Parathyroid adenoma (tissue), 2 donors: ENCODE measurements at regions not wholly inside any gene's neighbourhood (a gene's known extent, or its start where the extent isn't known, plus 50 kb on each side); places are given as distances from the start of the nearest gene placed in this dataset.

Source experiments
- H2AFZ ChIP-seq: fragments of 300-600 bp; sonication (generic); one replicate; pipeline ENCODE4 v1.7.0; 2017; ENCODE audit warnings: antibody characterized with exemption, mild to moderate bottlenecking
- H3K27ac ChIP-seq: fragments of 300-600 bp; sonication (generic); one replicate; pipeline ENCODE4 v1.7.0; 2017
- H3K27me3 ChIP-seq: fragments of 300-600 bp; sonication (generic); one replicate; pipeline ENCODE4 v1.7.0; 2017; ENCODE audit warnings: low read length; ENCODE audit not compliant: control insufficient read depth, insufficient read depth
- H3K36me3 ChIP-seq: fragments of 300-600 bp; sonication (generic); one replicate; pipeline ENCODE4 v1.7.0; 2017; ENCODE audit warnings: low read length; ENCODE audit not compliant: control insufficient read depth, insufficient read depth
- H3K4me1 ChIP-seq: fragments of 300-600 bp; sonication (generic); one replicate; pipeline ENCODE4 v1.7.0; 2017; ENCODE audit warnings: control low read depth
- H3K4me2 ChIP-seq: fragments of 300-600 bp; sonication (generic); one replicate; pipeline ENCODE4 v1.7.0; 2017; ENCODE audit warnings: low read length
- H3K4me3 ChIP-seq: fragments of 300-600 bp; sonication (generic); one replicate; pipeline ENCODE4 v1.7.0; 2017; ENCODE audit warnings: low read depth, low read length
- H3K79me2 ChIP-seq: fragments of 300-600 bp; sonication (generic); one replicate; pipeline ENCODE4 v1.7.0; 2017; ENCODE audit warnings: control low read depth
- H3K9ac ChIP-seq: fragments of 300-600 bp; sonication (generic); one replicate; pipeline ENCODE4 v1.7.0; 2017; ENCODE audit warnings: mild to moderate bottlenecking
- H3K9me3 ChIP-seq: fragments of 300-600 bp; sonication (generic); one replicate; pipeline ENCODE4 v1.7.0; 2017; ENCODE audit warnings: low read length; ENCODE audit not compliant: control insufficient read depth
- TF ChIP-seq, protein P1 (sequence below): fragments of 300-600 bp; sonication (generic); IDR thresholded peaks from one replicate; pipeline ENCODE4 v1.7.0; 2017; ENCODE audit warnings: antibody characterized with exemption, mild to moderate bottlenecking
- donor health status: primary hyperparathyroidism.

DNA sequence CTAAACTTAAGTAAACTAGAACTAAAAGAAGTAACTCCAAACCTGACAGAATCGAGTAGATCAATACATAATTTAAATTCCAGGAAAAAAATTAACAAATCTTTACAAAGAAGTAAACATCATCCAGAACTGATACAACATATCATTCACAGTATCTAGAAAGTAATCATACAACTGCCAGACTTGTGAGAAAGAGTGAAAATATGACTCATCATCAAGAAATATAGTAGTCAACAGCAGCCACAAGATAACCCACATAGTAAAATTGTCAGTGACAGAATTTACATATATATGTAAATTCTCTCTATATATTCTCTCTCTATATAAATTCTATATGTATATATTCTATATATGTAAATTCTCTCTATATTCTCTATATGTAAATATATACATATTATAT lies 242.8 kb upstream of the RGS17 start:
- TF ChIP-seq, protein P1, sequence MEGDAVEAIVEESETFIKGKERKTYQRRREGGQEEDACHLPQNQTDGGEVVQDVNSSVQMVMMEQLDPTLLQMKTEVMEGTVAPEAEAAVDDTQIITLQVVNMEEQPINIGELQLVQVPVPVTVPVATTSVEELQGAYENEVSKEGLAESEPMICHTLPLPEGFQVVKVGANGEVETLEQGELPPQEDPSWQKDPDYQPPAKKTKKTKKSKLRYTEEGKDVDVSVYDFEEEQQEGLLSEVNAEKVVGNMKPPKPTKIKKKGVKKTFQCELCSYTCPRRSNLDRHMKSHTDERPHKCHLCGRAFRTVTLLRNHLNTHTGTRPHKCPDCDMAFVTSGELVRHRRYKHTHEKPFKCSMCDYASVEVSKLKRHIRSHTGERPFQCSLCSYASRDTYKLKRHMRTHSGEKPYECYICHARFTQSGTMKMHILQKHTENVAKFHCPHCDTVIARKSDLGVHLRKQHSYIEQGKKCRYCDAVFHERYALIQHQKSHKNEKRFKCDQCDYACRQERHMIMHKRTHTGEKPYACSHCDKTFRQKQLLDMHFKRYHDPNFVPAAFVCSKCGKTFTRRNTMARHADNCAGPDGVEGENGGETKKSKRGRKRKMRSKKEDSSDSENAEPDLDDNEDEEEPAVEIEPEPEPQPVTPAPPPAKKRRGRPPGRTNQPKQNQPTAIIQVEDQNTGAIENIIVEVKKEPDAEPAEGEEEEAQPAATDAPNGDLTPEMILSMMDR, result no peak
- no peaks in the 10 kb centered on the region for H3K9me3 ChIP-seq
- no peaks in the 10 kb centered on the region for H3K27me3 ChIP-seq
- no peak overlapping the region for H3K4me3 ChIP-seq
- H3K27ac ChIP-seq, result no peak overlapping the region
- H3K4me1 ChIP-seq, result no peaks in the 10 kb centered on the region
- no peak overlapping the region for H3K9ac ChIP-seq
- H3K4me2 ChIP-seq, result no peak overlapping the region
- H2AFZ ChIP-seq, result no peak overlapping the region
- no peaks in the 10 kb centered on the region for H3K36me3 ChIP-seq
- no peaks in the 10 kb centered on the region for H3K79me2 ChIP-seq

DNA sequence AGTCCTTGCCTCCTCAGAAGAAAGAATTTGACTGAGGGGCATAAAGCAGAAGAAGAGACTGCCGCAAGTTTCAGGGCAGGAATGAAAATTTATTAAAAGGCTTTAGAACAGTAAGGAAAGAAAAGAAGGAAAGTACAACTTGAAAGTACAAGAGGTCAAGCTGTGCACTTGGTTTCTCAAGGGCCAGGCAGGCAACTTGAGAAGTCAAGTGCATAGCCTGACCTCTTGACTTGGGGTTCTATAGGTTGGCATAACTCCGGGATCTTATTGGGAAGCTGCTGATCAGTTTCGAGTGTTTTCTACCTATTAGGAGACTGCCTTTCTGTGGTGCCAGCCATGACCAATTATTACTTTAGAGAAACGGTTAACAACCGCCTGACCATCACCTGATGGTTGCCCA lies 237.0 kb upstream of the RGS17 start:
- Histone ChIP-seq H3K27me3 (no peaks in the 10 kb centered on the region), H3K4me1 (no peaks in the 10 kb centered on the region), H2AFZ (no peak overlapping the region), H3K4me3 (no peak overlapping the region), H3K36me3 (no peaks in the 10 kb centered on the region), H3K79me2 (no peaks in the 10 kb centered on the region), H3K9ac (no peak overlapping the region), H3K4me2 (no peak overlapping the region), H3K9me3 (no peaks in the 10 kb centered on the region), H3K27ac (no peak overlapping the region)
- TF ChIP-seq, protein P1, result no peak

DNA sequence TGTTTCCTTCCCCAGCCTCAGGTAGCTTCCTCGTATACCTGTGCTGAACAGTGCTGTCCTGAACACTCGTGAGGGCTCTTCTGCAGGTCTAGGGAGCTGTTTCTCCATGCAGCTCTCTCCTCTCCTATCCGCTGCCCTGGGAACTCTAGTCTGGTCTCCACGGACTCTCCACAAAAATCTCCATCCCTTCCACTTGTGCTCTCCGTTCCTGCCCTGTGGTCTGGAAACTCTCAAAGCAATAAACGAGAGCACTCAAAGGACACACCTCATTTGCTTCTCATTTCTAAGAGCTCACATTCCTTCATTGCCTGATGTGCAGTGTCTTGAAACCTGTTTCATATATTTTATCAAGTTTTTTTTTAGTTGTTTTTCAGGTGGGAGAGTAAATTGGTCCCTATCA lies 235.9 kb upstream of the RGS17 start:
- no peak overlapping the region for H2AFZ ChIP-seq

DNA sequence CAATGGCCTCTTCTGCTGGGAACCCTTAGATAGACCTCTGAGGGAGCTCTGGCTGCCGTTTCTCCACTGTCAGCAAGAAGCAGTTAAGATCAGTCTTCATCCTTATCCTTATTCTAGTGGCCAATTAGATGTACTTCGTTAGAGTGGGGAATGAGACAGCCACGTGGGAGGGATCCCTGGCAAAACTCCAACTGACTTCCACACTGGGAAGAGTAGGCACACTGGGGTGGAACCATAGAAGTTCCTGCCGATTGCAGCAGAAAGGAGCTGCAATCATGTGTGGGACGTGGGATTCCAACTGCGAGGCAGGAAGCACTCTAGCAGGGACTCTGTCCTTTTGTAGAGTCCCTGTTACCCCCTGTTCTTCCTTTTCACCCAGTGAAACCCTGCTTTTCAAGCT lies 226.3 kb upstream of the RGS17 start:
- Histone ChIP-seq H3K9ac (no peak overlapping the region), H3K27ac (no peak overlapping the region), H2AFZ (no peak overlapping the region), H3K4me3 (no peak overlapping the region), H3K27me3 (no peaks in the 10 kb centered on the region), H3K36me3 (no peaks in the 10 kb centered on the region), H3K4me1 (no peaks in the 10 kb centered on the region), H3K9me3 (no peaks in the 10 kb centered on the region), H3K4me2 (no peak overlapping the region), H3K79me2 (no peaks in the 10 kb centered on the region)
- TF ChIP-seq, protein P1, result no peak

More for the DNA sequence above, 235.9 kb upstream of the RGS17 start:
- Histone ChIP-seq H3K4me1 (no peaks in the 10 kb centered on the region), H3K4me3 (no peak overlapping the region), H3K79me2 (no peaks in the 10 kb centered on the region), H3K36me3 (no peaks in the 10 kb centered on the region), H3K27me3 (no peaks in the 10 kb centered on the region), H3K27ac (no peak overlapping the region), H3K9ac (no peak overlapping the region), H3K4me2 (no peak overlapping the region), H3K9me3 (no peaks in the 10 kb centered on the region)
- TF ChIP-seq, protein P1, result no peak

DNA sequence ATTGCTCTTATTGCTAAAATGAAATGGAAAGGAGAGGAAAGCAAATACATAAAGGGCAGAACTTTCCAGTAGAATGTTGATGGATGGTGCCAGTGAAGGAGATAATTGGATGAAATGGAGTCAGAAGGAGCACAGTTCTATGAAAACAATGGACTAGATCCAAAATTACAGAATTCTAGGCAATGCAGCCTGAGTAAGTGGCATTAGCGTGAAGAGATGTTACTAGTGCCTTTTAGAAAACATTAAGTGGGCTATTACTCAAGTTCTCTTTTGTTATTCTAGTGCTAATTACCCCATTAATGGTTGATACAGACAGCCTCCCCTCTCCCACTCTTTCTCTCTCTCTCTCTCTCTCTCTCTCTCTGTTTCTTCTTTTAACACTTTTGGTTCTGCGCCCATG lies 209.5 kb upstream of the RGS17 start:
- H3K4me1 ChIP-seq, result no peaks in the 10 kb centered on the region
- no peak overlapping the region for H3K9ac ChIP-seq
- H2AFZ ChIP-seq, result no peak overlapping the region
- H3K27ac ChIP-seq, result no peak overlapping the region
- H3K9me3 ChIP-seq, result no peaks in the 10 kb centered on the region
- TF ChIP-seq, protein P1, result no peak
- H3K4me3 ChIP-seq, result no peak overlapping the region
- H3K4me2 ChIP-seq, result no peak overlapping the region
- H3K79me2 ChIP-seq, result no peaks in the 10 kb centered on the region
- no peaks in the 10 kb centered on the region for H3K36me3 ChIP-seq
- H3K27me3 ChIP-seq, result no peaks in the 10 kb centered on the region
